ENCODE measurements at regions not wholly inside any gene's neighbourhood (a gene's known extent, or its start where the extent isn't known, plus 50 kb on each side); places are given as distances from the start of the nearest gene placed in this dataset.

DNA sequence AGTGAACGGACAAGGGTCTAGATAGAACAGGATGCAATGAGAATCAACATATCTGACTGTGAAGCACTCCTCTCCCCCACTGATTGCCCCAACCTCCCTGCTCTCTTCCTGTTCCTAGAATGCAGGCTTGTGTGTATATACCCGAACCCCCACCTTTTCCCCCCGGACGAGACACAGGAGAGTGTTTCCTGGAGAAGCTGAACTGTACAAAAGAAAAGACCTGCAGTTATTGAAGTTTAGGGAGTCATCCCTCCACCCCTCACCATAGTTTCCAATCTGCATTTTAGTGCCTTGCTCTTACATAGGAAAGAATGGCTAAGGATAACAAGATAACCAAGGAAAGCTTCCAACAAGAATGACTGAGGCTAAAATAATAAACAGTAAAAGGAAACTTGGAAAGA lies 55.5 kb upstream of the PDE10A start:
- Histone ChIP-seq H3K36me3 (ENCODE audit: control insufficient read depth, insufficient read depth, low read length) (no peaks in the 10 kb centered on the region), H3K4me1 (ENCODE audit: control insufficient read depth, insufficient read depth, low read length) (peaks cover 10% of the 10 kb centered on the region), H3K27ac (ENCODE audit: low read length) (no peak overlapping the region), H3K9me3 (ENCODE audit: control insufficient read depth, insufficient read depth, low read depth, low read length) (no peaks in the 10 kb centered on the region), H3K27me3 (ENCODE audit: control insufficient read depth, insufficient read depth, low read length) (no peaks in the 10 kb centered on the region), H3K4me3 (ENCODE audit: low read depth in 2 of 2, low read length in 2 of 2) (no peak overlapping the region)
- ATAC-seq: no peak
- ChIA-PET CTCF (no interaction called here), POLR2A (no interaction called here)
- in situ Hi-C loops (cut with HindIII; ENCODE audit: low pct_unique_long_range_greater_than_20kb, low sequenced_read_pairs) (no loop called here), intact Hi-C loops (cut with micrococcal nuclease; ENCODE audit: unreplicated experiment) (no loop called here)
- DNase-seq (ENCODE audit: low read depth, low spot score): no peak
- TF ChIP-seq REST (IDR thresholded peaks at IDR 0.05; ENCODE audit: insufficient read depth in 1 of 2, low read depth in 2 of 2, low read length in 1 of 2) (no peak), POLR2AphosphoS5 (IDR thresholded peaks at IDR 0.05; ENCODE audit: low read depth, low read length) (no peak), CTCF (IDR thresholded peaks at IDR 0.05) (no peak), TCF7L2 (IDR thresholded peaks at IDR 0.05; ENCODE audit: low read depth, low read length) (no peak), SIN3A (IDR thresholded peaks at IDR 0.05; ENCODE audit: borderline replicate concordance, insufficient read depth, low read depth, low read length) (no peak)
- BruUV-seq (replicated peaks): no TSS peak

- in situ Hi-C loops (cut with HindIII; ENCODE audit: low pct_unique_long_range_greater_than_20kb, low sequenced_read_pairs): no loop called here
Measured at GRCh38 chr6:165717732-165718465, 54.9 kb upstream of the PDE10A start.

More at GRCh38 chr6:165717732-165718465, 54.9 kb upstream of the PDE10A start:
- intact Hi-C loops (cut with micrococcal nuclease; ENCODE audit: unreplicated experiment): no loop called here
- POLR2A ChIA-PET: no interaction called here
- no peaks in the 10 kb centered on the region for H3K36me3 ChIP-seq (ENCODE audit: control insufficient read depth, insufficient read depth, low read length)
- no peak overlapping the region for H3K4me3 ChIP-seq (ENCODE audit: low read depth in 2 of 2, low read length in 2 of 2)
- no peaks in the 10 kb centered on the region for H3K9me3 ChIP-seq (ENCODE audit: control insufficient read depth, insufficient read depth, low read depth, low read length)
- peaks cover 10% of the 10 kb centered on the region for H3K4me1 ChIP-seq (ENCODE audit: control insufficient read depth, insufficient read depth, low read length)
- no peak overlapping the region for H3K27ac ChIP-seq (ENCODE audit: low read length)
- ATAC-seq (0 out of 2 replicates have a peak, but pooled peaks have one; percentile 39), DNase-seq (ENCODE audit: low read depth, low spot score) (no peak)
- TF ChIP-seq TCF7L2 (IDR thresholded peaks at IDR 0.05; ENCODE audit: low read depth, low read length) (no peak), REST (IDR thresholded peaks at IDR 0.05; ENCODE audit: insufficient read depth in 1 of 2, low read depth in 2 of 2, low read length in 1 of 2) (no peak), POLR2AphosphoS5 (IDR thresholded peaks at IDR 0.05; ENCODE audit: low read depth, low read length) (no peak), SIN3A (IDR thresholded peaks at IDR 0.05; ENCODE audit: borderline replicate concordance, insufficient read depth, low read depth, low read length) (no peak), CTCF (IDR thresholded peaks at IDR 0.05) (no peak)
- BruUV-seq (replicated peaks): no TSS peak
- CTCF ChIA-PET: no interaction called here
- no peaks in the 10 kb centered on the region for H3K27me3 ChIP-seq (ENCODE audit: control insufficient read depth, insufficient read depth, low read length)

Data from Panc1 (cell line).